NK-92 treated with Interleukin-12 subunit alpha and Interleukin-12 subunit beta, amount 100 ng/mL, for 24 hours (cell line): ENCODE measurements at regions not wholly inside any gene's neighbourhood (a gene's known extent, or its start where the extent isn't known, plus 50 kb on each side); places are given as distances from the start of the nearest gene placed in this dataset.

Experiments
- DNase-seq: peaks from one replicate; lab custom pipeline; 2025; lab: John Stamatoyannopoulos, UW

- DNase-seq = no peak
Observed at GRCh38 chr12:89256060-89256459, 96.2 kb downstream of the DUSP6 start.

DNA sequence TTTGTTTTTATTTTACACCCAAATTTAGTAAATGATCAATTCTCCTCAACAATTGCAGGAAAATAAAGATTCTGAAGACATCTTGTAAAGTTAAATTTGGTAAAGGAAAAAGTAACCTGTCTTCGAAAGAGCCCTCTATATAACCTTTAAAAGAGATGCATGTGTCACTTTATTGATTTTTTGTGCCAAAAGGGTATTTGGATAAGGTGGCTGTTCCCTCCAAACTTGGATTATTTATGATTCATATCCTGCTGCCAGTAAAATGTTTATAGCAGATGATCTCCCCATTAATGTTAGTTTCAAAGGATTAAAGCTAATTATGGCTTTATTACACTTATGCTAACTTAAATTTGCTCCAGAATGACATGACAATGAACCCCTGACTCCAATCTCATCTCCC is 98.8 kb downstream of the DUSP6 start:
- no peak for DNase-seq

- no peak for DNase-seq
Observed at GRCh38 chr12:89252284-89252683, 100.0 kb downstream of the DUSP6 start.

DNA sequence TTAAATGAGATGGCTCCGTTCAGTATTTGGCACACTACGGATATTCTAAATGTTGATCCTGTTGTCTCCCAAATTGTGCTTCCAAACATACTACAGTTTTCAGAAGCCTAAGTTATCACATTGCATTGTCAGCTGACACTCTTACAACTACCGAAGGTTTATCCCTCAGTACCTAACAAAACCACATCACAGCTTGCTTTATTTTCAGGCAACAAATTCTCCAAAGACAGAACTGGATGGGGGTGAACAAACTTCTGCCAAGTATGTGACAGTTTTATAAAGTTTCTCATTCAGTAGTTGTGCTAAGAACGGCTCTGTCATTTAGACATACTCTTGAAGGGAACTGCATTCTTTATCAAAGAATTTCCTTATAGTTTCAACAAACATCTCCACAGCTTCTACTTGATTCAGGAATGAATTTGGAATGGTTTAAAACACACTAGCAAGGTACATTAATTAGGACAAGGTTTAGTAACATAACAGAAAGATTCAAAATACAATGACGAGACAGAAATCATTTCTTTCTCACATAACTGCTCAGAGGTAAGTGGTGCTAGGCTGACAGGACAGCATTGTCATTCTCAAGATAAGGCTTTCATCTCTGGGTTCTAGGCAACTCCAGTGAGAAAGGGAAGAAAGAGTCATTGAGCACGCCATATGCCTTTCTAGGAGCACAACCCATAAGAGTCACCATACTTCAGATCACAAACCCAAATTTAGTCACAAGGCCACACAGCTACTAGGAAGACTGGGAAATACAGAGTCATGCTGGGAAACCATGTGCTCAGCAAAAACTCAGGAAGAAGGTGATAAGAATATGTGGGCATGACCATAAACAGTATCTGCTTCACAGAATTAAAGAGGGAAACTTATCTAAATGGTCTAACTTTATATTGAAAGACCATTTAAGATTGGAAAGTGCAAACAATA is 100.7 kb downstream of the DUSP6 start:
- DNase-seq = no peak

DNA sequence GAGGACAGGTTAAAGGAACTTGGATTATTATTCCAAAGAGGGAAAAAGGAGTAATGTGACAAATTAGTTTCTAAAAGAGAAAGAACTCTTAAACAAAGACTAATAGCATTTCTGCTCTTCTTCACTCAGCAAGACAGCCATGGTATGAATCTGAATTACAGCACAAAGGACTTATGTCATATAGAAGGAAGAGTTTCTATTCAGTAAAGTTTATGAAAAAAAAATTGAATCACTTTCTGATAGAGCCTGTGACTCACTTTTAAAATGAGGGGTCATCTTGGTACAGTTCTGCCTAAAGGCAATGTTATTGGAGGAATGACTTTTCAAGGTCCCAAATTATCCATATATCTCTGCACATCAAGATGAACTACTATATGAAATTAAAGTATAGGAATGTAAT is 101.7 kb downstream of the DUSP6 start:
- no peak for DNase-seq

GRCh38 chr12:89250213-89250612 is 102.1 kb downstream of the DUSP6 start:
- no peak for DNase-seq

GRCh38 chr12:89247967-89248366 is 104.3 kb downstream of the DUSP6 start:
- no peak for DNase-seq

GRCh38 chr12:89247541-89247942 is 104.8 kb downstream of the DUSP6 start:
- no peak for DNase-seq

GRCh38 chr12:89245090-89245489 is 107.2 kb downstream of the DUSP6 start:
- DNase-seq = no peak

- no peak for DNase-seq
Observed at GRCh38 chr12:89244536-89244935, 107.8 kb downstream of the DUSP6 start.

DNA sequence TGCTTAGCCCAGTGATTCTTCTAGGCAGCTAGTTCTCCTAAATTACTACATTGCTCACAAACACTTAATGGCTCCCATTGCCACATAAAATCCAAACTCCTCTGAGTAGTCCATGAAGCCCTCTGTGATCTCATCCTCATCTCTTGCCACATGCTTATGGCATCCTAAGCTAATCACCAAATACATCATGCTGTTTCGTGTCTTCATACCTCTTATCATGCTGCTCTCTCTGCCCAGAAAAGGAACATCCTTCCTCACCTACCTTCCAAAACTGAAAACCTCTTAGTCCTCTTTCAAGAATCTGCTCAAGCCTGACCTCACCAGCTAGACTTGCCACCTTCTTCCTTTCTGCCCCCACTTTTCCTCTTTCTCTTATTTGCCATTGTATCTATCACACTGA is 108.5 kb downstream of the DUSP6 start:
- no peak for DNase-seq

DNA sequence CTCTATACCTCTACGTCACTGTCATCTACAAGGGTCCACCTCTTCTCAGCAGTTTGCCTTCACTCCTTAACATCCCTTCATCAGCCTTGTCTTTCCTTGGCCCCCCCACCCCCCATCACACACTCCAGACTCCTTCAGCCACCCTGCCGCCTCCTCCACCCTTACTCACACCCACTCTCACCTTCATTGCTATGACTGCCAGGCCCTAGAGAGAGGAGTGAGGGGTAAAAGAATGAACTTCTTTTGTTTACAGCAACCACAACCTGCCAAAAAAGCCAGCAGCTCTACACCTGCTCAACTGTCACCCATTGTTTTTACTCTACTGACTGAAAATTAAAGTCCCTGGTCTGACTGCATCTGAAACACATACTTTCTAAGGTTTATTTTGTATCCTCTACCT is 112.8 kb downstream of the DUSP6 start:
- DNase-seq = no peak

- DNase-seq = no peak
Observed at GRCh38 chr12:89238593-89238992, 113.7 kb downstream of the DUSP6 start.

DNA sequence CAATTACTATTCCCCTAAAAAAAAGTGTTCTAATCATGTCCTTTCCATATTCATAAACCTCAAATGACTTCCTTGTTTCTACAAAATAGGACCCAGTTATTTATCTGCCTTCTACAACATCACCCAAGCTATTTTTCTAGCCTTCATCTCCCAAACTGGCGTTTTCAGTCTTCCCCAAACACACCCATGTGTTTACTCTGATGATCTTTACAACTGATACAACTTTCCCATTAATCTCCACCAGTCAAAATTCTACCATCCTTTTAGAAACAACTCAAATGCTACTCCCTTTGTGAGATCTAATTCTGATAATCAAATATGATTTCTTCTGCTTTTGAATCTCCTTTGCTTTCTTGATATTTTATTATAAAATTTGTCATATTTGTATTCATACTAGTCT is 114.5 kb downstream of the DUSP6 start:
- DNase-seq = no peak

DNA sequence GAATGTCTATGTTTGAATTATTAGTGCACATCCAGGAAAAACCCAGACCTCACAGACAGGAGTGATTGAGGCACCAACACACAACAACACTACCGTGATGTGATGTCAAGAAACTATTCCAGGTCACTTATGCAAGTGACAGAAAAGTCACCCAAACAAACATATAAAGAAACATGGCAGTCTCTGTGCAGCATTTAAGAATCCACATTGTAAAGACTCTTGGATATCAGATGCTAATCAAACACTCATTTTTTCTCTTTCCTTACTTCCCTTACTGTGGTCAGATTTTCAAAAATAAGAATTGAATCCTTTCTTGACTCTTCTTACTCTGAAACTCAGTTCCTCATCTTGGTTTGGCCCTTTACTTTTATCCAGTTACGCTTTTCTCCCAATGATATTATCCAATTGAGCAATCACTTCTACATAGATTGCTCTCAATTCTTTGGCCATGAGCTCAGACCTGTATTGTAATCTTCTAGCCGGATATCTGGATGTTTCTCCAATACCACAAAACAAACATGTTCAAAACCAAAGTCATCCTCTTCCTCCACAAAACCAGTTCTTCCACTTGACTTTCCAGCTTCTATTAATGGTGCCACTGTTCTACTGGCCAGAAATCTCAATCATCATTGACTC is 115.4 kb downstream of the DUSP6 start:
- no peak for DNase-seq

DNA sequence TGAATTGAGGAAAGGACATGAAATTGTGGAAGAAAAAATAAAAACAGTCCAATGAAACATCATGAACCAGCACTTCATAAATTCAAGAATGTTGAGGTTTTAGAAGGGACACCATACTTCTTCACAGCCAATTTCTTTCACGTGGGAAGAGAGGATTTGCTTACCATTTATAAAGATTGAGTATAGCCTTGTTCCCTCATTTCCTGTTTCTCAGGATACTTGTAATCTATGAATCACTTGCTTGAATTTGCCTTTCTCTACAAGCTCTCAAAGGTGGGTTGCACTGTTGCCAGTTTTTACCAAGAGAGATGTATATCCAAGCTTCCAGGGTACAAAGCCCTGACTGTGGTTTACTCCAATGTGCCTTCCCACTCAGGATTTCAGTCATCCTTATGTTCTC is 116.1 kb downstream of the DUSP6 start:
- DNase-seq = no peak

GRCh38 chr12:89235189-89235993 is 116.9 kb downstream of the DUSP6 start:
- DNase-seq = no peak

- DNase-seq = no peak
Observed at GRCh38 chr12:89234324-89235114, 117.8 kb downstream of the DUSP6 start.

GRCh38 chr12:89231686-89232085 is 120.6 kb downstream of the DUSP6 start:
- no peak for DNase-seq

DNA sequence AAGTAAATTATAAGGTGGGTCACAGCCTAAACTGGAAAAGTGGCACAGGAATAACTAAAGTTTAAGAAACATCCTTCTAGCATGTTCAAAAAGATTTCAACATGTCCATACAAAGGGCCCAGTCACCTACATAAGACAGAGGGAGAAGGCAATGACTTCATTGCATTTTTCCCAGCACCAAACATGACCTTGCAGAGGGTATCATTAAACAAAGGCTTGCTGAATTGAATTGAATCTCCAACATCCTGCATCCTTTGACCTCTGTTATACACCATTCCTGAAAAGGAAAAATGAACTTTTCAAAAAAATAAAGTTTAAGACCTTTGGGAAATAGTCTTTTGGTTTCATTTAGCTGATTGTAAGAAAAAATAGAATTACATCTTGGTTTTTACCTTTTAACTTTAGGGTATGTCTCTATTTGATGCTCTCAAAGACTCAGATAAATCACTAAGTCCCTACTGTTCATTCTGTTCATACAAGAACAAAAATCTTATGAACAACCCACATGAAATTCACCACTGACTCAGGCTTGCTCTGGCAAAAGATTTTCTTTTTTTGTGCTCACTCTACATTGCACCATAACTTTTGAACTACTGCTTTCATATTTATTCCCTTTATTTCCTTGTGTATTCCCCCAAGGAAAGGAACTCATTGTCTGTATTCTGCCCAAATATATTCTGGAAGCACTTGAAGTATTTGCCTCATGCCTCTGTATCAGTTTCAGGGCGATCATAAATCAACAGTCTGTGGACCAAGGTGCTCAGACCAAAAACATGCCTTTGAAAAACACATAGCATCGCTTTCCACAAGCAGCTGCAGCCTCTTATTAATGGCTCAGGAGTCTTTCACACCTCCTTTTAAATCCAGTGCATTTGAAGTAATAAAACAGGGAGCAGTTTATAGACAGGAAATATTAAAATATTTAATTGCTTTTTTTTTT is 121.7 kb downstream of the DUSP6 start:
- no peak for DNase-seq

DNA sequence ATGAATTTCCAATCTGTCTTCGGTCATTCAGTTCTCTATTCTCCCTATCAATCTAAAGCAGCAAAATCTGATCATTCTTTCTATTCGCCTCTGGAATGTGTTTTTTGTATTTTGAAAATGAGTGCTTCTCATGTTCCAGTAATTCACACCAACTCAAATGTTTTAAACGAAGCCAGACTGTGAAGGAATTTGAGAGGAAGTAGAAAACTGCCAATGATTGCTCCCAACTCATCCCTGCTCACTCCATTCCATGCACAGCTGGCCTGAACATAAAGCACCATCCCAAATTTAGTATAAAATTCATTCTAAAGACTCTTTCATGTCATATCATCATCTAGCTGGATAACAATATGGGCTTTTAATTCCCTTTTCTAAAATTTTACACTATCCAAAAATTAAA is 123.8 kb downstream of the DUSP6 start:
- no peak for DNase-seq
